ENCODE measurements at regions not wholly inside any gene's neighbourhood (a gene's known extent, or its start where the extent isn't known, plus 50 kb on each side); places are given as distances from the start of the nearest gene placed in this dataset.
"Not testable (repeated sequence)": the region's sequence is repeated elsewhere in the genome, so short reads cannot be mapped to it uniquely, and the experiment has no call there.

DNA sequence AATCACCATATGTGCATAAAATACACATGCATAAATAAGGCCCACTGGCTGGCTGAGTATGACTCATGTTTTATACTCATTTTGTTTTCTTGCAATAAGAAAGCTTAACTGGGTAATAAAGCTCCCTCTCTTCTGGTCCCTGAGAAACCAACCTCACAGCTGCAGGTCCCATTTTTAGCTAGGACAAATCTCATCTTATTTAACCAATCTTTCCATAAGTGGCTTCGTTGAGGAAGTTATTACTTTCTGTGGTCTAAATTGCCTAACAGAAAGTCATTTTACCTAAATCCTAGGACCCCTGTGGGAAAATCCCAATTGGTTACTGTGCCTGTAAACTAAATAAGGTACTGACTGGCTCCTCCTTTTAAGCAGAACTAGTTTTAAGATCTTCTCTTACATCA lies 232.8 kb upstream of the FBXO33 start:
- no peaks in the 10 kb centered on the region for H3K9me3 ChIP-seq
- TF ChIP-seq POLR2A (IDR thresholded peaks at IDR 0.05), result no peak
- TF ChIP-seq, protein P1, sequence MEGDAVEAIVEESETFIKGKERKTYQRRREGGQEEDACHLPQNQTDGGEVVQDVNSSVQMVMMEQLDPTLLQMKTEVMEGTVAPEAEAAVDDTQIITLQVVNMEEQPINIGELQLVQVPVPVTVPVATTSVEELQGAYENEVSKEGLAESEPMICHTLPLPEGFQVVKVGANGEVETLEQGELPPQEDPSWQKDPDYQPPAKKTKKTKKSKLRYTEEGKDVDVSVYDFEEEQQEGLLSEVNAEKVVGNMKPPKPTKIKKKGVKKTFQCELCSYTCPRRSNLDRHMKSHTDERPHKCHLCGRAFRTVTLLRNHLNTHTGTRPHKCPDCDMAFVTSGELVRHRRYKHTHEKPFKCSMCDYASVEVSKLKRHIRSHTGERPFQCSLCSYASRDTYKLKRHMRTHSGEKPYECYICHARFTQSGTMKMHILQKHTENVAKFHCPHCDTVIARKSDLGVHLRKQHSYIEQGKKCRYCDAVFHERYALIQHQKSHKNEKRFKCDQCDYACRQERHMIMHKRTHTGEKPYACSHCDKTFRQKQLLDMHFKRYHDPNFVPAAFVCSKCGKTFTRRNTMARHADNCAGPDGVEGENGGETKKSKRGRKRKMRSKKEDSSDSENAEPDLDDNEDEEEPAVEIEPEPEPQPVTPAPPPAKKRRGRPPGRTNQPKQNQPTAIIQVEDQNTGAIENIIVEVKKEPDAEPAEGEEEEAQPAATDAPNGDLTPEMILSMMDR (IDR thresholded peaks at IDR 0.05), result no peak
- DNase-seq, result no peak
- no peak overlapping the region for H3K4me3 ChIP-seq (replicated peaks in 1 of 3)
- H3K27me3 ChIP-seq, result no peaks in the 10 kb centered on the region
- intact Hi-C loops (cut with DNase I), result no loop called here
- no peak overlapping the region for H3K27ac ChIP-seq
- no peaks in the 10 kb centered on the region for H3K36me3 ChIP-seq
- WGBS, 2 donors, result 61 to 80% methylated on average over 1 of the region's 1 CpG
- H3K4me1 ChIP-seq, result no peaks in the 10 kb centered on the region

DNA sequence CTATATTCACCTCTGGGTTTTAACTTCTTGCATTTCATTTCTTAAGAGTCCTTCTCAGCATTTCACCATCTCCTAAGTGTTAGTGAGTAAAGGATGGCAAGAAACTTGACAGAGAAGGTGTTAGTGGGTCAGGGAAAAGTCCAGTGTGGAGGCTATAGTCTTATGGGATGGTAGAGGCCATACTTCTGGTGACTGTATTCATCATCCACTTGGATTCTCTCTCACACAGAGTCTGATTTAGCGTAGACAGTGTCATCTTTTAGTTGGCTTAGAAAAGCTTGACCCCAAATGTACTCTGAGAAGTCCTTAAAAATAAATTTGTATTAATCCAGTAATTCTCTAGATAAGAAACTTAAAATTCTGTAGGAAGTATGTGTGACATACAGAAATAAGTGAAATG lies 232.4 kb upstream of the FBXO33 start:
- whole genome bisulfite sequencing, 2 donors, result 88 to 95% methylated on average over 1 of the region's 1 CpG

DNA sequence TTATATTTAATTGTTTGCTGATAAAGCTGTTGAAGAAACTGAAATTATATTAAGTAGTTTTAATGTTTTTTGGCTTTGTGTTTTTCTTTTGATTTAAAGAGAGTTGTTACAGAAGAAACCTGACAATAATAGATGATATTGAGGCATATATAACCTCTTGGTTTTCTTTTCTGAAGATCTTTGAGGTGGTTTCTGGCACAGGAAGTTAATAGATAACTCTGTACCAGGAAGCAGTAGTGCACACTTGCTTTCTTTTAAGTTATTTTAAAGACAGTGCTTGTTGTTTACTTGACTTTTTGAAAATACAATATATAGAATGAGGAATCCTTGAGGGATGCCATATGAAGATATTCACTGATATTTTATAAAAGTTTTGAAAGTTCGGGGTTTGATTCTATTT lies 209.0 kb upstream of the FBXO33 start:
- Histone ChIP-seq H3K36me3 (no peaks in the 10 kb centered on the region), H3K27ac (no peak overlapping the region), H3K9me3 (no peaks in the 10 kb centered on the region), H3K27me3 (no peaks in the 10 kb centered on the region), H3K4me3 (replicated peaks in 1 of 3) (no peak overlapping the region), H3K4me1 (no peaks in the 10 kb centered on the region)
- 91 to 92% methylated on average over 1 of the region's 1 CpG for WGBS, 2 donors
- no peak for TF ChIP-seq POLR2A (IDR thresholded peaks at IDR 0.05)
- TF ChIP-seq, protein P1 (IDR thresholded peaks at IDR 0.05), result no peak
- DNase-seq, result no peak
- intact Hi-C loops (cut with DNase I), result no loop called here

More for the DNA sequence above, 232.4 kb upstream of the FBXO33 start:
- Histone ChIP-seq H3K27ac (no peak overlapping the region), H3K36me3 (no peaks in the 10 kb centered on the region), H3K27me3 (no peaks in the 10 kb centered on the region), H3K4me3 (replicated peaks in 1 of 3) (no peak overlapping the region), H3K4me1 (no peaks in the 10 kb centered on the region), H3K9me3 (no peaks in the 10 kb centered on the region)
- DNase-seq, result no peak
- TF ChIP-seq, protein P1 (IDR thresholded peaks at IDR 0.05), result no peak
- no peak for TF ChIP-seq POLR2A (IDR thresholded peaks at IDR 0.05)
- intact Hi-C loops (cut with DNase I), result no loop called here

DNA sequence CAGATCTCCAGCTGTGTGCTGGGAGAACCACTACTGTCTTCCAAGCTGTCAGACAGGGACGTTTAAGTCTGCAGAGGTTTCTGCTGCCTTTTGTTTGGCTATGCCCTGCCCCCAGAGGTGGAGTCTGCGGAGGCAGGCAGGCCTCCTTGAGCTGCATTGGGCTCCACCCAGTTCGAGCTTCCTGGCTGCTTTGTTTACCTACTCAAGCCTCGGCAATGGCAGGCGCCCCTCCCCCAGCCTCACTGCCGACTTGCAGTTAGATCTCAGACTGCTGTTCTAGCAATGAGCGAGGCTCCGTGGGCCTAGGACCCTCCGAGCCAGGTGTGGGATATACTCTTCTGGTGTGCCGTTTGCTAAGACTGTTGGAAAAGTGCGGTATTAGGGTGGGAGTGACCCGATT lies 206.8 kb upstream of the FBXO33 start:
- H3K36me3 ChIP-seq; H3K27me3 ChIP-seq; DNase-seq; H3K4me1 ChIP-seq; H3K9me3 ChIP-seq; intact Hi-C loops (cut with DNase I); H3K4me3 ChIP-seq (replicated peaks in 1 of 3); H3K27ac ChIP-seq: not testable (repeated sequence)
- 76 to 78% methylated on average over 12 of the region's 12 CpGs for WGBS, 2 donors

DNA sequence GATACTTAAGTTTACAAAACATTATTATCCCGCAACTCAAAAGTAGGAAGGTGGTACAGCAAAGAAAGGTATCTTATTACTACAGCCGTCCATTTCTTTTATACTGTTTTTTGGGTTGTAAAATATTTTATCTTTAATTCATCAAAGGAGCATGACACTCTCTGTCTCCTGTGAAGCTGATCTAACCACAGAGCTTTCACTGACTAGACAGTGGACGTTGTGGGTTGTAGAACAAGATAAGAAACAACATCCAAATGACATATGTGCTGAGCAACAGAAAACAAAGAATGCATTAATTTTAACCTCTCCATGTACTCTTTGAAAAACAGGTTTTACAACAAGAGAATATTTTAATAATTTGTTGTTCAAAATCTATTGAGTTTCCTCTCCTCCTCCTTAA lies 195.9 kb upstream of the FBXO33 start:
- H3K27ac ChIP-seq, result no peak overlapping the region
- intact Hi-C loops (cut with DNase I), result no loop called here
- H3K27me3 ChIP-seq, result no peaks in the 10 kb centered on the region
- no peaks in the 10 kb centered on the region for H3K36me3 ChIP-seq
- H3K9me3 ChIP-seq, result no peaks in the 10 kb centered on the region
- DNase-seq, result no peak
- 55 to 70% methylated on average over 3 of the region's 3 CpGs for WGBS, 2 donors
- H3K4me1 ChIP-seq, result no peaks in the 10 kb centered on the region
- no peak overlapping the region for H3K4me3 ChIP-seq (replicated peaks in 1 of 3)
- no peak for TF ChIP-seq POLR2A (IDR thresholded peaks at IDR 0.05)
- TF ChIP-seq, protein P1 (IDR thresholded peaks at IDR 0.05), result no peak
